Ramos (cell line): ENCODE measurements at regions not wholly inside any gene's neighbourhood (a gene's known extent, or its start where the extent isn't known, plus 50 kb on each side); places are given as distances from the start of the nearest gene placed in this dataset.
"Not testable (repeated sequence)": the region's sequence is repeated elsewhere in the genome, so short reads cannot be mapped to it uniquely, and the experiment has no call there.

Source experiments
- in situ Hi-C: fragments of 300-500 bp; cut with MboI; formaldehyde crosslinking; loops from one replicate; pipeline ENCODE4 v1.14.3; 2022; ENCODE audit warnings: low sequenced_read_pairs; ENCODE audit not compliant: unreplicated experiment

DNA sequence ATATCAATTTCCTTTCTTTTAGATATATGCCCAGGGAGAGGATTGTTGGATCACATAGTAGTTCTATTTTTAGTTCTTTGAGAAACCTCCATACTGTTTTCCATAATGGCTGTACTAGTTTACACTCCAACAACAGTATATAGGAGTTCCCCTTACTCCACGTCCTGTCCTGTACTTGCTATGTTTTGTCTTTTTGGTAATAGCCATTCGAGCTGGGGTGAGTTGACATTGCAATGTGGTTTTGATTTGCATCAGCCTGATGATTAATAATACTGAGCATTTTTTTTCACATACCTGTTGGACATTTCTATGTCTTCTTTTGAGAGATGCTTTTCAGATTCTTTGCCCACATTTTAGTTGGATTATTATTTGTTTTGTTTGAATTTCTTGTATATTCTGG is 445.9 kb downstream of the NTRK2 start:
- in situ Hi-C loops = no loop called here

DNA sequence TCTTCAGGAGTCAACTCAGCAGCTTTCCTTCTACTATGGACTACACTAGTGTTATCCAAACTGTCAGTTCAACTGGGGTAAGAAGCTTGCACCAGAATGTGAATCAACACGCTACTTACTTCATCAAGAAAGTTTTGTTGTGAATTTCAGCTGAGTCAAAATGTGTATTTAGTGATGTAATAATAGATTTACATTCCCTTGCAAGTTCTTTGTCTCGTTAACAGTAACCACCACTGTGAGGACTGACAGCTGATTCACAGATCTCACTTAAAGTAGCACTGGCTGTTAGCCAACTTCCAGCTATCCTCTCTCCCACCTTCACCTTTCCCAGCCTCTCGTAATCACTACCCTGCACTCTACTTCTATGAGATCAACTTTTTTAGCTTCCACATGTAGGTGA is 445.3 kb downstream of the NTRK2 start:
- in situ Hi-C loops = no loop called here

DNA sequence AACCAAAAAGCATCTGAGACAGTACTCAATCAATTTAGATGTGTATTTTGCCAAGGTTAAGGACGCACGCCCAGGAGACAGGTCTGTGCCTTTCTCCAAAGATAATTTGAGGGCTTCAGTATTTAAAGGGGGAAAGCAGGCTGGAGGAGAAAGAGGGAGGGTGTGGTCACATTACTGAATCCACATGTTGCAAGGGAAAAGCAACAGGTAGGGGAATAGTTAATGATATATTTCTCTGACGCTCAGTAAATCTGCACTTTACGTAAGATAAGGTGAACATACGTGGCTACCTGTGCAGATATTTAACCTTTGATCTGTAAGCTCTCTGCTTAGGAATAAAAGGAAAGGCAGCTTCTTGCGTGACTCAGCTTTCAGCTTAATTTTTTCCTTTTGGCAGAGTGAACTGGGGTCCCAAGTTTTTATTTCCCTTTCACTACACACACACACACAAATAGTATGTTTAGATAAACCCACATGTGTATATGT is 443.4 kb downstream of the NTRK2 start:
- in situ Hi-C loops = no loop called here

DNA sequence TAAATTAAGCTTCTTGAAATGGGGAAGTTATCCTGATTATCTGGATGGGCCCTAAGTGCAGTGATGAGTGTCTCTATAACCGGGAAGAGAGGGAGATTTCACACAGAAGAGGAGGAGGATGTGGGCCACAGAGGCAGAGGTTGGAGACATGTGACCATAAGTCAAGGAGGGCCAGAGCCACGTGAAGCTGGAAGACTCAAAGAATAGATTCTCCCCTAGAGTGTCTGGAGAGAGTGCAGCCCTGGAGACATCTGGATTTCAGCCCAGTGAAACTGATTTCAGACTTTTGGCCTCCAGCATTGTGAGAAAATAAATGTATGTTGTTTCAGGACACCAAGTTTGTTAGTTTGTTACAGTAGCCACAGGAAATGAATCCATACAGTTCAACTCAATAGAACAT is 442.9 kb downstream of the NTRK2 start:
- in situ Hi-C loops = no loop called here

DNA sequence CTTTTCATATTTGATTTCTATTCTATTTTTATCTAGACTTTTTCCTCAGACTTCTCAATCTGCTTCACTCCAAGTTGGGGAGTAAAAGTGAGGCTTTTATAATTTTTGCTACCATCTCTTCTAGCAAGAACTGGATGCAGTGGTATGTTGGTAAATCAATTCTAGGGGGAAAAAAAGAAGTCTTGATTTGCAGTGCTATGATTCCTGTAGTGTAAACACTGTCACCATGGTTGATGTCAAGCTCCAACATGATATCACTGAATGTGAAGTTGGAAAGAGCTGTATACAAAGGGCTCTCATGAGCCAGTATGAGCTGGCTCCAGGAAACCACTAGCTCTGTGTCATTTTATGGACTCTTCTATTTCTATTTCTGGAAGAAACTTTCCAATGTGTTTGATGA is 439.2 kb downstream of the NTRK2 start:
- in situ Hi-C loops = no loop called here

DNA sequence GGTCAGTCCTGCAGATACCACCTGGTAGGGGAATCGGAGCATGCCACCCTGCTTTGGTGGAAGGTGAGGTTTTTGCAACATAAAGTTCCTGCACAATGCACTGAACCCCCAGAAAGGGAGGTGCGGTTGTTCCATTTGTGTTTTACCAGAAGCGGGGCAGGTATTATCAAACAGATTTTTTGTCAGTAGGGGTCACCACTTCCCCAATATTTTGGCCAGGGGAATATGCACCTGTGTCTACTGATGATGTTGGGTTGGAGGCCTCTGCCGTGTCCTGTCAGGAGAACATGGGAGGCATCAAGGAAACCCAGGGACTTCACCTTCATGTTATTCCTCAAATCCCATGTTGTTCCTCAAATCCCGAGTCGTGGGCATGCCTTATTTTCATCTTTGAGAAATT is 438.7 kb downstream of the NTRK2 start:
- in situ Hi-C loops = no loop called here

DNA sequence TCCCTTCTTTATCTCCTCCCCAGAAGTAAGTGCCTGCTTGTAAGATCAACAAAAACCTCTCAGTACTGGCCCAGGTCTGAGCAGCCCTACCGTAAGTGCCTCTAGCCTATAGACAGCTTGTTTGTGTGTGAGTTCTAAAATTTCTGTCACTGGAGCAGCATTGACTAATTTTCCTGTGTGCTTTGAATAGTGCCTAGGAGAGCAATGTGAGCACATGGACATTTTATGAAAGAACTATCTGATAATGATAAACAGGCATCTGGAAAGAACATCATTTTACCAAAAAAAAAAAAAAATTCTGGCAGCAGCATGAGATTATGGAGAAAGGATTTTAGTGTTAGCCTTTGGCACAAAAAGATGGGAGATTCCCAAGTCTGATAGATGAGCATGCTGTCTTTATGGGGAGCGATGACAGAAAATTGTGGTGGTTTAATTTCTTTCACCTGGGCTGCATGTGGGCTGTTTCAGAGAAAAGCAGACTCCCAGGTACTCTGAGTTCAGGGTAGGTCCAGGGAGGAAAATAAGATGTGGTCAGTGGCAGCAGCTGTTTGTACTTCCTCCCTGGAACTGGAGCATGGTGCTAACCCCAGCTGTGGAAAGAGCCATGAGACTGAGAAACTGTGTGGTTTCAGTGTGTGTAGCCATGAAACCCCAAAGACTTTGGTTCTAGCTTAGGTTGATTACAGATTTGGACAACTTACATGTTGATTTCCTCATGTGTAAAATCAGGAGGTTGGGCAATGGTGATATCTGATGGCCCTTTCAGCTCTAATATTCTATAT is 419.9 kb downstream of the NTRK2 start:
- in situ Hi-C loops = no loop called here

DNA sequence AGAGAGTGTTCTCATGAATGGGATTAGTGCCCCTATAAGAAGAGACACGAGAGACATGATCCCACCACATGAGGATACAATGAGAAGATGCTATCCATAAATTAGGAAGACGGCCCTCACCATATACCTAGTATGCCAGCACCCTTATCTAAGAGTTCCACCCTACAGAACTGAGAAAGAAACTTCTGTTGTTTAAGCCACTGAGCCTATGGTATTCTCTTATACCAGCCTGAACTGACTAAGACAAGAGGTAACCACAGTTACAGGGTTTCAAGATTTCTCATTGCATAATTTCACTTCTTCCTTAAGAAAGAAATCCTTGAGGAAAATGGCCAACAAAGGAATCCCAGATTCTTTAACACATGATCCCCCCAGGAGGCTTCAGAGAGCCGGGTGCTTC is 412.4 kb downstream of the NTRK2 start:
- in situ Hi-C loops = no loop called here

DNA sequence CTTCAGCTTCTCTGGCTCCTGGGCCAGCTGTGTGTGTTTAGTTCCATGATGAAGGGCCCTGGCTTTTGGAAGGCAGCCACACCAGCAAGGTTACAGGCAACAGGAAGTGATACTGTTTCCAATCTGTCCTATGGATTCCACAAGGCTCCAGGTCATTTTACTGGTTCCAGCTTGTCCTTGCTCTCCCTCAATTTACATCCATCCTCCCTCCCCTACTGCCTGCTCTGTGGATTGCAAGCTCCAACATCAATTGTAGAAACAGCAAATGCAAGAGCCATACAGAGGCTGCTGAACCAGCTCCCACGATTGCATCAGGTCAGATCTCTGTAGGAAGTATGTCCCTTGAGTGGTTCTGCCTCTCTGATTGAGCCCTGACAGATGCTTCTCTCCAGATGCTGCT is 409.8 kb downstream of the NTRK2 start:
- in situ Hi-C loops = no loop called here

DNA sequence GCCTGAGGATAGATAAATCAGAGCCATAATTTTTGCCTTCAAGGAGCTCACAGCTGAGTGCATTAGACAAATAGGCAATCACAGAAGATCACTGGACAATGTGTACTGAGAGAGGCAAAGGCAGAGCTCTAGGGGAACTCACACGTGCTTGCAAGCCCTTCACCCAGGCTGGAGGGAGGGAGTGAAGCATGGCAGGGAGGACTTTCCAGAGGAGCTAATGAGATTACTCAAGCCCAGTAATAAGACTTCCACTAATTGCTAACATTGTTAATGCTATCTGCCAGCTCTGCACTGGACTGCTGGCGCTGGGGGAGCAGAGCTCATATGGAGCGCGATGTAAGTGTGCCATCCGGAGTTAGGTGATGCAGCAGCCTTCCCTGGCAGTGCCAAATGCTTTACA is 408.4 kb downstream of the NTRK2 start:
- in situ Hi-C loops = no loop called here

DNA sequence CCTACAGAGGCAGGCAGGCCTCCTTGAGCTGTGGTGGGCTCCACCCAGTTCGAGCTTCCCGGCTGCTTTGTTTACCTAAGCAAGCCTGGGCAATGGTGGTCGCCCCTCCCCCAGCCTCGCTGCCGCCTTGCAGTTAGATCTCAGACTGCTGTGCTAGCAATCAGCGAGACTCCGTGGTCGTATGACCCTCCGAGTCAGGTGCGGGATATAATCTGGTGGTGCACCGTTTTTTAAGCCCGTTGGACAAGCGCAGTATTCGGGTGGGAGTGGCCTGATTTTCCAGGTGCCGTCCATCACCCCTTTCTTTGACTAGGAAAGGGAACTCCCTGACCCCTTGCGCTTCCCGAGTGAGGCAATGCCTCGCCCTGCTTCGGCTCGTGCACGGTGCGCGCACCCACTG is 407.6 kb downstream of the NTRK2 start:
- in situ Hi-C loops = not testable (repeated sequence)
